GM12878 (cell line): ENCODE measurements at regions not wholly inside any gene's neighbourhood (a gene's known extent, or its start where the extent isn't known, plus 50 kb on each side); places are given as distances from the start of the nearest gene placed in this dataset.

Experiments
- BACH1 ChIP-seq: fragments of 450-650 bp; IDR thresholded peaks from 2 replicates; pipeline ENCODE4 v1.6.1; 2017; ENCODE audit warnings: mild to moderate bottlenecking, borderline replicate concordance
- CHD4 ChIP-seq: fragments of 200-600 bp; sonication (generic); IDR thresholded peaks from 2 replicates; pipeline ENCODE4 v1.6.1; 2016; ENCODE audit warnings: mild to moderate bottlenecking
- EP300 ChIP-seq, 2 experiments: fragments of 150-350 bp in 1 of 2; IDR thresholded peaks; 2 replicates each; pipeline ENCODE4 v1.6.1; 2011 to 2012; ENCODE audit warnings: low read depth in 2 of 2, low read length in 2 of 2, borderline replicate concordance in 1 of 2, improper control_type of control experiment in 1 of 2, inconsistent platforms in 1 of 2; ENCODE audit not compliant: control insufficient read depth in 1 of 2
- FOS ChIP-seq: IDR thresholded peaks from 3 replicates; pipeline ENCODE4 v1.6.1; 2011; ENCODE audit warnings: borderline replicate concordance; ENCODE audit not compliant: insufficient read length; ENCODE audit errors: extremely low read depth
- HDGF ChIP-seq: fragments of 450-650 bp; IDR thresholded peaks from 2 replicates; pipeline ENCODE4 v1.6.1; 2016; ENCODE audit warnings: antibody characterized with exemption
- POLR2A ChIP-seq: IDR thresholded peaks from 2 replicates; pipeline ENCODE4 v1.6.1; 2011; ENCODE audit warnings: low read depth, mild to moderate bottlenecking, low read length
- RFX5 ChIP-seq: IDR thresholded peaks from 2 replicates; pipeline ENCODE4 v1.6.1; 2011; ENCODE audit warnings: low read depth, low read length, improper control_type of control experiment
- SP1 ChIP-seq: IDR thresholded peaks from one replicate; pipeline ENCODE4 v1.6.1; 2011; ENCODE audit warnings: low read depth, low read length
- YBX1 ChIP-seq: fragments of 450-650 bp; IDR thresholded peaks from 2 replicates; pipeline ENCODE4 v1.6.1; 2016; ENCODE audit warnings: antibody characterized with exemption
- ZNF622 ChIP-seq: fragments of 450-650 bp; IDR thresholded peaks from 2 replicates; pipeline ENCODE4 v1.6.1; 2017; ENCODE audit warnings: mild to moderate bottlenecking, inconsistent platforms
- TF ChIP-seq, protein P1 (sequence below): IDR thresholded peaks from 2 replicates; pipeline ENCODE4 v1.6.1; 2012; ENCODE audit warnings: low read depth, low read length, improper control_type of control experiment
- TF ChIP-seq, protein P2 (sequence below), 3 experiments: IDR thresholded peaks in 2 of 3; conservative IDR thresholded peaks in 1 of 3; 2 replicates each; pipeline ENCODE4 v1.5.1; 2011; ENCODE audit warnings: low read depth in 3 of 3, low read length in 3 of 3, mild to moderate bottlenecking in 3 of 3, control low read depth in 2 of 3, moderate library complexity in 2 of 3, inconsistent platforms in 1 of 3, mixed read lengths in 1 of 3; ENCODE audit not compliant: control insufficient read depth in 2 of 3, insufficient read depth in 1 of 3; ENCODE audit errors: extremely low read depth in 1 of 3

DNA sequence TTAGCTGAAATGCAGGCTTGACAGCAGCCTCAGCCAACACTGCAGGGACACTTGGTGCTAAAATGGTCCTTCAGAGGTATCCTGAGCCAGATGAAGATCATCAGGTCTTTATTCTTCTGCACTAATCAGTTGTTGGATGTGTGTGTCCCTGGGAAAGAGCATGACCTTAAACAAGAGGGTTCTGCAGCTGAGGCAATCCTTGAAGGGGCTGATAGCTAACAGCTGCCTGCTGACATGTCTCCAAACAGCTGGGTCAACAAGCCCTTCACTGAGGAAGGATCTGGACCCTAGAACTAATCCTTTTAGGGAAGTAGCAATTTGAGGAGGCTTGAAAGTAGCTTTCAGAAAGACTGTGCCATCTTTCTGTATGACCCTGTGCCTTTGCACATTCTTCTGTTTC is 376.3 kb upstream of the ACTBL2 start:
- TF ChIP-seq EP300 (IDR thresholded peaks at IDR 0.05; ENCODE audit: borderline replicate concordance in 1 of 2, control insufficient read depth in 1 of 2, low read depth in 2 of 2, low read length in 2 of 2) (no peak), FOS (no peak), RFX5 (no peak), YBX1 (no peak), SP1 (no peak), HDGF (no peak), POLR2A (no peak), ZNF622 (no peak), CHD4 (no peak), BACH1 (no peak)
- TF ChIP-seq, protein P1, sequence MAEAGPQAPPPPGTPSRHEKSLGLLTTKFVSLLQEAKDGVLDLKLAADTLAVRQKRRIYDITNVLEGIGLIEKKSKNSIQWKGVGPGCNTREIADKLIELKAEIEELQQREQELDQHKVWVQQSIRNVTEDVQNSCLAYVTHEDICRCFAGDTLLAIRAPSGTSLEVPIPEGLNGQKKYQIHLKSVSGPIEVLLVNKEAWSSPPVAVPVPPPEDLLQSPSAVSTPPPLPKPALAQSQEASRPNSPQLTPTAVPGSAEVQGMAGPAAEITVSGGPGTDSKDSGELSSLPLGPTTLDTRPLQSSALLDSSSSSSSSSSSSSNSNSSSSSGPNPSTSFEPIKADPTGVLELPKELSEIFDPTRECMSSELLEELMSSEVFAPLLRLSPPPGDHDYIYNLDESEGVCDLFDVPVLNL: no peak
- TF ChIP-seq, protein P2, sequence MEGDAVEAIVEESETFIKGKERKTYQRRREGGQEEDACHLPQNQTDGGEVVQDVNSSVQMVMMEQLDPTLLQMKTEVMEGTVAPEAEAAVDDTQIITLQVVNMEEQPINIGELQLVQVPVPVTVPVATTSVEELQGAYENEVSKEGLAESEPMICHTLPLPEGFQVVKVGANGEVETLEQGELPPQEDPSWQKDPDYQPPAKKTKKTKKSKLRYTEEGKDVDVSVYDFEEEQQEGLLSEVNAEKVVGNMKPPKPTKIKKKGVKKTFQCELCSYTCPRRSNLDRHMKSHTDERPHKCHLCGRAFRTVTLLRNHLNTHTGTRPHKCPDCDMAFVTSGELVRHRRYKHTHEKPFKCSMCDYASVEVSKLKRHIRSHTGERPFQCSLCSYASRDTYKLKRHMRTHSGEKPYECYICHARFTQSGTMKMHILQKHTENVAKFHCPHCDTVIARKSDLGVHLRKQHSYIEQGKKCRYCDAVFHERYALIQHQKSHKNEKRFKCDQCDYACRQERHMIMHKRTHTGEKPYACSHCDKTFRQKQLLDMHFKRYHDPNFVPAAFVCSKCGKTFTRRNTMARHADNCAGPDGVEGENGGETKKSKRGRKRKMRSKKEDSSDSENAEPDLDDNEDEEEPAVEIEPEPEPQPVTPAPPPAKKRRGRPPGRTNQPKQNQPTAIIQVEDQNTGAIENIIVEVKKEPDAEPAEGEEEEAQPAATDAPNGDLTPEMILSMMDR (IDR thresholded peaks at IDR 0.05 in 2 of 3, conservative IDR thresholded peaks at IDR 0.05 in 1 of 3; ENCODE audit: control insufficient read depth in 2 of 3, extremely low read depth in 1 of 3, insufficient read depth in 1 of 3, low read depth in 3 of 3, low read length in 3 of 3): no peak
